OCI-LY1 (cell line): ENCODE measurements at regions not wholly inside any gene's neighbourhood (a gene's known extent, or its start where the extent isn't known, plus 50 kb on each side); places are given as distances from the start of the nearest gene placed in this dataset.

Experiments
- H2AFZ ChIP-seq: fragments of 200-600 bp; sonication (generic), shearing (Covaris generic); 2 replicates; pipeline ENCODE4 v1.6.0; 2014; ENCODE audit warnings: antibody characterized with exemption, mild to moderate bottlenecking, low read length
- H3F3A ChIP-seq: fragments of 200-600 bp; sonication (generic), shearing (Covaris generic); 2 replicates; pipeline ENCODE4 v1.6.0; 2014; ENCODE audit warnings: mild to moderate bottlenecking, antibody characterized with exemption, low read length, moderate library complexity; ENCODE audit not compliant: insufficient read depth
- H3K27ac ChIP-seq: fragments of 200-600 bp; sonication (generic); 2 replicates; pipeline ENCODE4 v1.5.1; 2014; ENCODE audit warnings: low read length, mixed run types, mild to moderate bottlenecking, low read depth; ENCODE audit not compliant: poor library complexity, severe bottlenecking
- H3K27me3 ChIP-seq: fragments of 200-600 bp; sonication (generic); 2 replicates; pipeline ENCODE4 v1.6.0; 2014; ENCODE audit warnings: antibody characterized with exemption, mild to moderate bottlenecking, low read length, moderate library complexity; ENCODE audit not compliant: insufficient read depth
- H3K36me3 ChIP-seq: fragments of 200-600 bp; sonication (generic); 2 replicates; pipeline ENCODE4 v1.6.1; 2014; ENCODE audit warnings: mild to moderate bottlenecking, antibody characterized with exemption, low read length, moderate library complexity, mixed read lengths; ENCODE audit not compliant: insufficient read depth
- H3K4me1 ChIP-seq: fragments of 200-600 bp; sonication (generic); 2 replicates; pipeline ENCODE4 v1.5.1; 2014; ENCODE audit warnings: mild to moderate bottlenecking, low read length, moderate library complexity; ENCODE audit not compliant: insufficient read depth, severe bottlenecking
- H3K4me2 ChIP-seq: fragments of 200-600 bp; sonication (generic), shearing (Covaris generic); 2 replicates; pipeline ENCODE4 v1.6.1; 2014; ENCODE audit warnings: low read length
- H3K4me3 ChIP-seq: fragments of 200-600 bp; sonication (generic); 2 replicates; pipeline ENCODE4 v1.5.1; 2014; ENCODE audit warnings: low read length, low read depth, mild to moderate bottlenecking, mixed read lengths; ENCODE audit not compliant: poor library complexity, severe bottlenecking
- H3K79me2 ChIP-seq: fragments of 200-600 bp; shearing (Covaris generic); 2 replicates; pipeline ENCODE4 v1.6.1; 2016; ENCODE audit warnings: mixed run types, low read length, mixed read lengths; ENCODE audit not compliant: insufficient read depth
- H3K9ac ChIP-seq: fragments of 200-600 bp; sonication (generic), shearing (Covaris generic); 2 replicates; pipeline ENCODE4 v1.6.1; 2014; ENCODE audit warnings: mild to moderate bottlenecking, low read length, mixed read lengths
- H3K9me2 ChIP-seq: fragments of 200-600 bp; sonication (generic), shearing (Covaris generic); 2 replicates; pipeline ENCODE4 v1.6.1; 2014; ENCODE audit warnings: low read depth, mild to moderate bottlenecking, low read length, mixed read lengths
- H3K9me3 ChIP-seq: fragments of 200-600 bp; shearing (Covaris generic); 2 replicates; pipeline ENCODE4 v1.6.1; 2014; ENCODE audit warnings: low read length, mixed read lengths
- H4K20me1 ChIP-seq: fragments of 200-600 bp; sonication (generic), shearing (Covaris generic); 2 replicates; pipeline ENCODE4 v1.6.0; 2016; ENCODE audit warnings: mild to moderate bottlenecking, low read length; ENCODE audit not compliant: insufficient read depth
- CTCF ChIP-seq: fragments of 200-600 bp; sonication (generic), shearing (Covaris generic); IDR thresholded peaks from 2 replicates; pipeline ENCODE4 v1.5.1; 2017; ENCODE audit warnings: mild to moderate bottlenecking, antibody characterized with exemption, low read length, moderate library complexity, mixed read lengths
- EZH2 ChIP-seq: fragments of 200-600 bp; sonication (generic), shearing (Covaris generic); IDR thresholded peaks from 2 replicates; pipeline ENCODE4 v1.8.0; 2017; ENCODE audit warnings: borderline replicate concordance, mixed run types, mild to moderate bottlenecking, antibody characterized with exemption, low read length, moderate library complexity, mixed read lengths

GRCh38 chr2:129791712-129792111 is 187.8 kb upstream of the RAB6C start:
- Histone ChIP-seq H3K9me2 (no peaks in the 10 kb centered on the region), H3K27me3 (no peaks in the 10 kb centered on the region), H3K4me3 (no peak overlapping the region), H3K36me3 (no peaks in the 10 kb centered on the region), H3K4me1 (no peaks in the 10 kb centered on the region), H4K20me1 (no peaks in the 10 kb centered on the region), H3F3A (no peaks in the 10 kb centered on the region), H3K79me2 (no peaks in the 10 kb centered on the region), H3K9ac (no peak overlapping the region), H2AFZ (no peak overlapping the region), H3K4me2 (no peak overlapping the region), H3K9me3 (no peaks in the 10 kb centered on the region), H3K27ac (no peak overlapping the region)
- TF ChIP-seq CTCF (no peak), EZH2 (no peak)

- H2AFZ ChIP-seq: no peak overlapping the region
- H3K27me3 ChIP-seq: no peaks in the 10 kb centered on the region
- H3K9me3 ChIP-seq: no peaks in the 10 kb centered on the region
- no peak overlapping the region for H3K9ac ChIP-seq
- no peaks in the 10 kb centered on the region for H4K20me1 ChIP-seq
- H3F3A ChIP-seq: no peaks in the 10 kb centered on the region
- TF ChIP-seq CTCF (no peak), EZH2 (no peak)
- H3K4me3 ChIP-seq: no peak overlapping the region
- no peaks in the 10 kb centered on the region for H3K4me1 ChIP-seq
- no peaks in the 10 kb centered on the region for H3K9me2 ChIP-seq
- no peak overlapping the region for H3K4me2 ChIP-seq
- no peaks in the 10 kb centered on the region for H3K36me3 ChIP-seq
- no peaks in the 10 kb centered on the region for H3K79me2 ChIP-seq
- no peak overlapping the region for H3K27ac ChIP-seq
Observed at GRCh38 chr2:129793431-129793902, 186.0 kb upstream of the RAB6C start.

- Histone ChIP-seq H3K36me3 (no peaks in the 10 kb centered on the region), H3K4me3 (no peak overlapping the region), H3K4me1 (no peaks in the 10 kb centered on the region), H3K79me2 (no peaks in the 10 kb centered on the region), H3K9me2 (no peaks in the 10 kb centered on the region), H3K9me3 (no peaks in the 10 kb centered on the region), H3F3A (no peaks in the 10 kb centered on the region), H3K4me2 (no peak overlapping the region), H3K27me3 (no peaks in the 10 kb centered on the region), H3K9ac (no peak overlapping the region), H2AFZ (no peak overlapping the region), H4K20me1 (no peaks in the 10 kb centered on the region), H3K27ac (no peak overlapping the region)
- TF ChIP-seq EZH2: no peak
- TF ChIP-seq CTCF: no peak
Observed at GRCh38 chr2:129794116-129794515, 185.3 kb upstream of the RAB6C start.
